GM12878 (cell line): ENCODE measurements at regions not wholly inside any gene's neighbourhood (a gene's known extent, or its start where the extent isn't known, plus 50 kb on each side); places are given as distances from the start of the nearest gene placed in this dataset.

Experiments
- ATAC-seq: fragments of 200-7000 bp; cut with Tn5 transposase; 3 replicates; pipeline ENCODE4 v1.9.1; 2020; ENCODE audit warnings: mild to moderate bottlenecking, moderate library complexity
- BruUV-seq: library from RNA; stranded (reverse); fragments of 400-500 nt; replicated peaks from 2 replicates; lab custom pipeline; 2021; lab: Mats Ljungman, UMichigan
- CTCF ChIA-PET: fragments of 300-600 bp; sonication (Branson Sonifier 250); formaldehyde crosslinking; extraction: SDS; loops from one replicate; lab custom pipeline; 2021; ENCODE audit warnings: inconsistent platforms; lab: Yijun Ruan, JAX
- POLR2A ChIA-PET: fragments of 350-600 bp; formaldehyde crosslinking; extraction: SDS; loops from one replicate; lab custom pipeline; 2021; ENCODE audit warnings: inconsistent platforms; lab: Charles Lee
- RAD21 ChIA-PET: fragments of 300-600 bp; sonication (Branson Sonifier 250); formaldehyde crosslinking; loops from one replicate; lab custom pipeline; 2023; ENCODE audit warnings: antibody characterized with exemption; ENCODE audit not compliant: unreplicated experiment; lab: Charles Lee
- SMC1A ChIA-PET: fragments of 300-600 bp; sonication (Branson Sonifier 250); formaldehyde crosslinking; loops from one replicate; lab custom pipeline; 2023; ENCODE audit not compliant: unreplicated experiment, uncharacterized antibody; lab: Charles Lee
- DNase-seq: peaks from one replicate; pipeline ENCODE4 v3.0.0-alpha.2; 2011; ENCODE audit warnings: low read depth, low spot score
- FAIRE-seq: peaks from 3 replicates; lab custom pipeline; 2011; peaks lifted over from hg19 to GRCh38; lab: Jason Lieb, UNC
- H2AFZ ChIP-seq: 2 replicates; pipeline ENCODE4 v1.6.0; 2011; ENCODE audit warnings: low read depth, low read length, control low read depth; ENCODE audit not compliant: control insufficient read depth
- H3K27ac ChIP-seq: 2 replicates; pipeline ENCODE4 v1.5.1; 2011; ENCODE audit warnings: control low read depth; ENCODE audit not compliant: control insufficient read depth, insufficient read depth
- H3K27me3 ChIP-seq, 2 experiments: replicated peaks in 1 of 2; 2 replicates each; pipeline versions ENCODE4 v1.6.0 to v1.6.1; 2011; ENCODE audit warnings: low read length in 1 of 2; ENCODE audit not compliant: control insufficient read depth in 2 of 2, insufficient read depth in 2 of 2
- H3K36me3 ChIP-seq, 2 experiments: 2 replicates each; pipeline ENCODE4 v1.5.1; 2011; ENCODE audit warnings: low read length in 1 of 2; ENCODE audit not compliant: control insufficient read depth in 2 of 2, insufficient read depth in 2 of 2
- H3K4me1 ChIP-seq: 2 replicates; pipeline ENCODE4 v1.6.1; 2011; ENCODE audit warnings: mild to moderate bottlenecking, low read length, moderate library complexity, mixed read lengths; ENCODE audit not compliant: control insufficient read depth, insufficient read depth
- H3K4me2 ChIP-seq: 2 replicates; pipeline ENCODE4 v1.6.0; 2011; ENCODE audit warnings: control low read depth; ENCODE audit not compliant: control insufficient read depth, insufficient read depth
- H3K4me3 ChIP-seq: fragments of 200-600 bp; sonication (generic); 2 replicates; pipeline ENCODE4 v1.5.1; 2016
- H3K79me2 ChIP-seq: 2 replicates; pipeline ENCODE4 v1.6.0; 2011; ENCODE audit warnings: low read length; ENCODE audit not compliant: control insufficient read depth, insufficient read depth
- H3K9ac ChIP-seq: 2 replicates; pipeline ENCODE4 v1.8.0; 2011; ENCODE audit warnings: low read length, control low read depth, mixed read lengths; ENCODE audit not compliant: control insufficient read depth, insufficient read depth
- H3K9me3 ChIP-seq: replicated peaks from 3 replicates; pipeline ENCODE4 v1.5.1; 2011; ENCODE audit warnings: mild to moderate bottlenecking, low read length; ENCODE audit not compliant: control insufficient read depth, insufficient read depth
- H4K20me1 ChIP-seq: 2 replicates; pipeline ENCODE4 v1.6.0; 2011; ENCODE audit not compliant: control insufficient read depth, insufficient read depth
- CEBPB ChIP-seq, 2 experiments: fragments of 150-350 bp in 1 of 2; IDR thresholded peaks; 2 replicates each; pipeline ENCODE4 v1.6.1; 2012 to 2014; ENCODE audit warnings: low read depth in 2 of 2, low read length in 2 of 2, borderline replicate concordance in 1 of 2, inconsistent platforms in 1 of 2
- EP300 ChIP-seq, 2 experiments: fragments of 150-350 bp in 1 of 2; IDR thresholded peaks; 2 replicates each; pipeline ENCODE4 v1.6.1; 2011 to 2012; ENCODE audit warnings: low read depth in 2 of 2, low read length in 2 of 2, borderline replicate concordance in 1 of 2, improper control_type of control experiment in 1 of 2, inconsistent platforms in 1 of 2; ENCODE audit not compliant: control insufficient read depth in 1 of 2
- MAX ChIP-seq: IDR thresholded peaks from 2 replicates; pipeline ENCODE4 v1.6.1; 2012; ENCODE audit warnings: low read depth, low read length, improper control_type of control experiment
- POLR2A ChIP-seq: IDR thresholded peaks from 2 replicates; pipeline ENCODE4 v1.6.1; 2011; ENCODE audit warnings: low read depth, mild to moderate bottlenecking, low read length
- POLR2AphosphoS2 ChIP-seq: IDR thresholded peaks from 2 replicates; pipeline ENCODE4 v1.6.1; 2011; ENCODE audit warnings: low read depth, mild to moderate bottlenecking, low read length, improper control_type of control experiment, moderate library complexity
- RAD21 ChIP-seq: IDR thresholded peaks from 2 replicates; pipeline ENCODE4 v1.6.1; 2011; ENCODE audit warnings: mild to moderate bottlenecking, low read depth, low read length, moderate library complexity; ENCODE audit not compliant: insufficient read depth
- SIX5 ChIP-seq: IDR thresholded peaks from 2 replicates; pipeline ENCODE4 v1.6.1; 2011; ENCODE audit warnings: mild to moderate bottlenecking, low read depth, low read length, moderate library complexity; ENCODE audit not compliant: severe bottlenecking
- SMC3 ChIP-seq: IDR thresholded peaks from 2 replicates; pipeline ENCODE4 v1.6.1; 2011; ENCODE audit warnings: low read length, improper control_type of control experiment, borderline replicate concordance
- SP1 ChIP-seq: IDR thresholded peaks from one replicate; pipeline ENCODE4 v1.6.1; 2011; ENCODE audit warnings: low read depth, low read length
- TAF1 ChIP-seq: IDR thresholded peaks from 2 replicates; pipeline ENCODE4 v1.6.1; 2011; ENCODE audit warnings: mild to moderate bottlenecking, low read depth, low read length, borderline replicate concordance
- ZSCAN29 ChIP-seq: fragments of 450-650 bp; IDR thresholded peaks from 2 replicates; pipeline ENCODE4 v1.6.1; 2017; ENCODE audit warnings: mild to moderate bottlenecking, moderate library complexity
- WGBS: methylation state at CpG from one replicate; pipeline ENCODE4 v1.1.6; 2016; ENCODE audit warnings: low lambda C conversion rate; ENCODE audit not compliant: insufficient replicate concordance, insufficient coverage; ENCODE audit errors: missing lambda C conversion rate; 5-methylcytosine and 5-hydroxymethylcytosine counted together
- in situ Hi-C: fragments of 300-500 bp; cut with MboI; formaldehyde crosslinking; loops from 9 replicates; pipeline ENCODE4 v1.14.3; 2018; ENCODE audit warnings: mixed read lengths
- intact Hi-C: fragments of 100-400 bp; cut with micrococcal nuclease; formaldehyde crosslinking; loops from one replicate; pipeline ENCODE4 v1.14.2; 2022; ENCODE audit not compliant: unreplicated experiment

- H3K4me3 ChIP-seq = no peak overlapping the region
- intact Hi-C loops = no loop called here
- ChIA-PET CTCF (no interaction called here), SMC1A (no interaction called here), RAD21 (no interaction called here)
- no peak for ATAC-seq
- no TSS peak for BruUV-seq
- H2AFZ ChIP-seq = no peak overlapping the region
- H3K4me2 ChIP-seq = no peak overlapping the region
- no peak for FAIRE-seq
- H3K9ac ChIP-seq = no peak overlapping the region
- H3K4me1 ChIP-seq = no peaks in the 10 kb centered on the region
- no peaks in the 10 kb centered on the region for H3K9me3 ChIP-seq
- TF ChIP-seq RAD21 = no peak
- TF ChIP-seq SP1 = no peak
- TF ChIP-seq POLR2AphosphoS2 = no peak
- TF ChIP-seq EP300 (IDR thresholded peaks at IDR 0.05; ENCODE audit: borderline replicate concordance in 1 of 2, control insufficient read depth in 1 of 2, low read depth in 2 of 2, low read length in 2 of 2) = no peak
- TF ChIP-seq MAX = no peak
- no peak for TF ChIP-seq CEBPB (IDR thresholded peaks at IDR 0.05; ENCODE audit: borderline replicate concordance in 1 of 2, low read depth in 2 of 2, low read length in 2 of 2)
- no peak for TF ChIP-seq SIX5
- no peak for TF ChIP-seq POLR2A
- TF ChIP-seq SMC3 = no peak
- TF ChIP-seq ZSCAN29 = no peak
- TF ChIP-seq TAF1 = no peak
- TF ChIP-seq, all 136 proteins: peak for 0
- no peak for DNase-seq
- 5% methylated on average over 3 of the region's 3 CpGs for WGBS
- Histone ChIP-seq H3K36me3 (no peaks in the 10 kb centered on the region), H3K27ac (no peak overlapping the region), H3K27me3 (no peaks in the 10 kb centered on the region), H3K79me2 (no peaks in the 10 kb centered on the region), H4K20me1 (no peaks in the 10 kb centered on the region)
- in situ Hi-C loops = loop anchor here (25.0 kb wide), 1 partner anchor 1062 kb away; the partner anchor contains the start of gene ALG10
- POLR2A ChIA-PET = no interaction called here
These were observed 53.2 kb upstream of the PKP2 start for GRCh38 chr12:32949815-32950214.
